Tibial artery (tissue), 4 donors: ENCODE measurements at regions not wholly inside any gene's neighbourhood (a gene's known extent, or its start where the extent isn't known, plus 50 kb on each side); places are given as distances from the start of the nearest gene placed in this dataset.

Experiments
- DNase-seq, 2 donors: peaks; one replicate each; pipeline ENCODE4 v3.0.0-alpha.2; 2019
- H3K27ac ChIP-seq, 2 donors: fragments of 200-600 bp; sonication (generic) in 1 of 2; 1 replicate in 1 of 2; 2 replicates in 1 of 2; pipeline ENCODE4 v1.5.1; 2018 to 2019; ENCODE audit warnings: mild to moderate bottlenecking in 1 of 2
- H3K27me3 ChIP-seq, 2 donors: fragments of 200-600 bp; sonication (generic) in 1 of 2; one replicate each; pipeline versions ENCODE4 v1.5.1 to v1.6.0; 2016 to 2019
- H3K36me3 ChIP-seq, 3 donors: fragments of 200-600 bp; sonication (generic) in 2 of 3; one replicate each; pipeline ENCODE4 v1.5.1; 2016 to 2019; ENCODE audit warnings: mild to moderate bottlenecking in 2 of 3
- H3K4me1 ChIP-seq, 4 donors: fragments of 200-600 bp; sonication (generic) in 2 of 4; 1 replicate in 3 of 4; 2 replicates in 1 of 4; pipeline ENCODE4 v1.5.1; 2016 to 2019
- H3K4me3 ChIP-seq, 2 donors: fragments of 200-600 bp; sonication (generic) in 1 of 2; 1 replicate in 1 of 2; 2 replicates in 1 of 2; pipeline ENCODE4 v1.5.1; 2018 to 2019; ENCODE audit warnings: mild to moderate bottlenecking in 2 of 2
- H3K9me3 ChIP-seq, 3 donors: fragments of 200-600 bp; sonication (generic) in 1 of 3; one replicate each; pipeline ENCODE4 v1.5.1; 2016 to 2019
- intact Hi-C: fragments of 100-400 bp; cut with DNase I; formaldehyde crosslinking; loops from one replicate; pipeline ENCODE4 v1.15.0; 2023; ENCODE audit warnings: low total_unique reads
- TF ChIP-seq, protein P1 (sequence below), 2 experiments: fragments of 200-600 bp in 1 of 2; fragments of 450-650 bp in 1 of 2; IDR thresholded peaks; one replicate each; pipeline ENCODE4 v1.5.1; 2017 to 2019; ENCODE audit warnings: antibody characterized with exemption in 2 of 2, mild to moderate bottlenecking in 1 of 2, moderate library complexity in 1 of 2

DNA sequence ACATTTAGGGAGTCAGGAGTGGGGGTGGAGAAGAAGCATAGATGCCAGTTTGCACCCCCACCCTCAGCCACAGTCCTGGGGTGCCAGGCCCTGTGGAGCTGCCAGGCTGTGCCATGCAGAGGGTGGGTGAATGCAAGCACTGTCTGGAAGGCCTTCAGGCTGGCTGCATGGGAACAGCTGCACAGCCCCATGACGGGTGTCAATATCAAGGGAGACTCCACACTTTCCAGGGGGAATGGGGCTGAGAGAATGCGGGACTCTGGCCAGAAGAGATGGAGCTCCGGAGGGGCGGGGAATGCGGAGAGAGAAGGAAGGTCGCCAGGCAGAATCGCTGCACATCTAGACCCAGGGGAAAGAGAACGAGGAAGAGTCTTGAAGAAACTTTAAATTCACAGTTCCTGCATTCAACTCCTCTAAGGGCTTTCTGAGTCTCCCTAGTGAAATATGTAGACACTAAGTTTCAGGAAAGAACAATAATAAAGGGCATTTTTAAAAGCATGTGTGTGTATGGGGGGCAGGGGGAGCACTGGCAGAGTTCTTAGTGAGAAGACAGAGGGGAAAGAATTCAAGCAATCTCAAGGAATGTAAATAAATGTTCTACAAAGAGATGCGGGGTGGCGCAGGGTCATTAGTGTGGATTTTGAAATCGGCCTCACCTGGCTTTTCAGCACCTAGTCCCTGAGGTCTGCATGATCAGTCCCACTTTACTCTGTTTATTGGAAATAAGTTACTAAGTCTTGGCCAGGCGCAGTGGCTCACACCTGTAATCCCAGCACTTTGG lies 59.1 kb downstream of the BOD1 start:
- TF ChIP-seq, protein P1, sequence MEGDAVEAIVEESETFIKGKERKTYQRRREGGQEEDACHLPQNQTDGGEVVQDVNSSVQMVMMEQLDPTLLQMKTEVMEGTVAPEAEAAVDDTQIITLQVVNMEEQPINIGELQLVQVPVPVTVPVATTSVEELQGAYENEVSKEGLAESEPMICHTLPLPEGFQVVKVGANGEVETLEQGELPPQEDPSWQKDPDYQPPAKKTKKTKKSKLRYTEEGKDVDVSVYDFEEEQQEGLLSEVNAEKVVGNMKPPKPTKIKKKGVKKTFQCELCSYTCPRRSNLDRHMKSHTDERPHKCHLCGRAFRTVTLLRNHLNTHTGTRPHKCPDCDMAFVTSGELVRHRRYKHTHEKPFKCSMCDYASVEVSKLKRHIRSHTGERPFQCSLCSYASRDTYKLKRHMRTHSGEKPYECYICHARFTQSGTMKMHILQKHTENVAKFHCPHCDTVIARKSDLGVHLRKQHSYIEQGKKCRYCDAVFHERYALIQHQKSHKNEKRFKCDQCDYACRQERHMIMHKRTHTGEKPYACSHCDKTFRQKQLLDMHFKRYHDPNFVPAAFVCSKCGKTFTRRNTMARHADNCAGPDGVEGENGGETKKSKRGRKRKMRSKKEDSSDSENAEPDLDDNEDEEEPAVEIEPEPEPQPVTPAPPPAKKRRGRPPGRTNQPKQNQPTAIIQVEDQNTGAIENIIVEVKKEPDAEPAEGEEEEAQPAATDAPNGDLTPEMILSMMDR (IDR thresholded peaks at IDR 0.05), result no peak
- Histone ChIP-seq H3K36me3 (no peaks in the 10 kb centered on the region), H3K4me1 (peaks cover 0 to 8% (median 0%) of the 10 kb centered on the region in 4 donors), H3K4me3 (no peak overlapping the region), H3K27me3 (peaks cover 0 to 7% of the 10 kb centered on the region in 2 donors), H3K9me3 (peaks cover 0 to 20% (median 16%) of the 10 kb centered on the region in 3 donors), H3K27ac (no peak overlapping the region)
- no peak for DNase-seq
- intact Hi-C loops, result no loop called here

DNA sequence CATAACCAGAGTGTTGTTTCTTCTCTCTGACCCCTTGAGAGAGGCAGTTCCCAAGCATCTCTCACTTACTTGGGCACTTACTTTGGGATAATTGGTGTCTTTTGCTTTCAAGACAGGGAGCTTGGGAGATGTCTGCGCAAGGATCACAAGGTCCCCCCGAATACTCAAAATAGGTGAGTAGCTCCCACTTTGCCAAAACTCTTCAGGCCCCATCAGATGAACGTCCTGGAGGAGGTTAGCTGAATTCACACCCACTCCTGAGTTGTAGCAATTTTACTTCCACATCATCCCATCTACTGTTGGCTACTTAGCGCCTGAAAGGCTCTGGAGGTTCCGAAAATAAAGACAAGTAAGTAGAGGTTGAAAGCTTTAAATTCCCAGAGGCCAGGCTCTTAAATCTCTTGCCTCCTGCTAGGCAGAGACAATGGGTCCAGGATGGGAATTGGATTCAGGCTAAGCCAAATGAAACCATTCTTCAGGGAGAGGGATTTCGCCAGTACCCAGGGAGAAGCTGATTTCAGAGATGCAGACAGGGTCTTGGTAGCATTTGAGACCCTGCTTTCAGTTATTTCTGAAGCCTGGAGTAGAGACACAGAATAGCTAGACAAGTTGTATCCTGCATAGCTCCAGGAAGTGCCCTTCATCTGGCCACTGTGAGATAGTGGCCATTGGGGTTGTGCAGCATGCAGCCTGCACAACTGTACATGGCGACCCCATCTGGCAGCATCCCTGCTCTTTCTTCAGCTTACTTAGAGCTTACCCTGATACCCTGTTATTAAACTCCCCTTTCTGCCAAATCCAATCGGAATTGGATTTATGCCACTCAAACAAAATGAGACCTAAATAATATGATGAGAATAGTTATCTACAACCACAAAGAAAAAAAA lies 60.1 kb downstream of the BOD1 start:
- H3K4me1 ChIP-seq, result peaks cover 0 to 8% (median 0%) of the 10 kb centered on the region in 4 donors
- no peak overlapping the region for H3K4me3 ChIP-seq
- intact Hi-C loops, result no loop called here
- no peaks in the 10 kb centered on the region for H3K36me3 ChIP-seq
- TF ChIP-seq, protein P1 (IDR thresholded peaks at IDR 0.05), result no peak
- H3K27ac ChIP-seq, result no peak overlapping the region
- H3K9me3 ChIP-seq, result peaks cover 0 to 16% (median 15%) of the 10 kb centered on the region in 3 donors
- H3K27me3 ChIP-seq, result peaks cover 0 to 5% of the 10 kb centered on the region in 2 donors
- no peak for DNase-seq

DNA sequence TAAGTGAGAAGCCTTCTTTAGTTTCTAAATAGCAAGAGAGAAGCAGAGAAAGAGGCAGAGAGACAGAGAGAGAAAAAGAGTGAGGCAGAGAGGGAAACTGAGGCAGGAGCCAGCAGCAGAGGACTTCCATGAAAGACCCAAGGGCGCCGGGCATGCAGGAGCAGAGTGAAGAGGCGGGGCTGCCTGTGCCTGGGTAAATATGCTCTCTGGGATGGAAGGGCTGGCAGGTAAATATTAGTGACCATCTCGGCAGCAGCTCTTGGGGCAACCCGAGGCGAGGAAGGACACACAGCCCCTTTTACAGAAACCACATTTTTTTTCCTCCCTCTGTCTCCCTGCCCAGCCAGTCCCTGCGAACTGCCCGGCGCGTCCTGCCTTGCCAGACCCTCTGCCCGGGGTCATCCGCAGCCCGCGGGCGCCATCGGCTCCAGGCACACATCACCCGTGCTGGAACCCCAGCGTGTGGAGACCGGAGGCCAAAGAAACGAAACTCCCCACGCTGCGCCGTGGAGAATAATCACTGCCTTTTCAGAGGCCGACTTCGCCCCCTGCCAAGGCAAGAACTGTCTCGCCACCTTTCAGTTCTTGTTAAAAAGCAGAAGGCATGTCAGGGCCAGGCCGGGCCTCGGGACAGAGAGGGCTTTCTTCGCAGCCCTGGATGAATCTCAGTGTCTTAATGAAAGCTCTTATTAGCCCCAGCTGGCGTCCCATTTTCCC lies 61.3 kb downstream of the BOD1 start:
- peaks cover 0 to 7% (median 6%) of the 10 kb centered on the region in 3 donors for H3K9me3 ChIP-seq
- H3K27me3 ChIP-seq, result peaks cover 0 to 5% of the 10 kb centered on the region in 2 donors
- intact Hi-C loops, result no loop called here
- no peak overlapping the region for H3K4me3 ChIP-seq
- peaks cover 0 to 8% (median 0%) of the 10 kb centered on the region in 4 donors for H3K4me1 ChIP-seq
- H3K36me3 ChIP-seq, result no peaks in the 10 kb centered on the region
- DNase-seq, result no peak
- TF ChIP-seq, protein P1 (IDR thresholded peaks at IDR 0.05), result no peak
- no peak overlapping the region for H3K27ac ChIP-seq

DNA sequence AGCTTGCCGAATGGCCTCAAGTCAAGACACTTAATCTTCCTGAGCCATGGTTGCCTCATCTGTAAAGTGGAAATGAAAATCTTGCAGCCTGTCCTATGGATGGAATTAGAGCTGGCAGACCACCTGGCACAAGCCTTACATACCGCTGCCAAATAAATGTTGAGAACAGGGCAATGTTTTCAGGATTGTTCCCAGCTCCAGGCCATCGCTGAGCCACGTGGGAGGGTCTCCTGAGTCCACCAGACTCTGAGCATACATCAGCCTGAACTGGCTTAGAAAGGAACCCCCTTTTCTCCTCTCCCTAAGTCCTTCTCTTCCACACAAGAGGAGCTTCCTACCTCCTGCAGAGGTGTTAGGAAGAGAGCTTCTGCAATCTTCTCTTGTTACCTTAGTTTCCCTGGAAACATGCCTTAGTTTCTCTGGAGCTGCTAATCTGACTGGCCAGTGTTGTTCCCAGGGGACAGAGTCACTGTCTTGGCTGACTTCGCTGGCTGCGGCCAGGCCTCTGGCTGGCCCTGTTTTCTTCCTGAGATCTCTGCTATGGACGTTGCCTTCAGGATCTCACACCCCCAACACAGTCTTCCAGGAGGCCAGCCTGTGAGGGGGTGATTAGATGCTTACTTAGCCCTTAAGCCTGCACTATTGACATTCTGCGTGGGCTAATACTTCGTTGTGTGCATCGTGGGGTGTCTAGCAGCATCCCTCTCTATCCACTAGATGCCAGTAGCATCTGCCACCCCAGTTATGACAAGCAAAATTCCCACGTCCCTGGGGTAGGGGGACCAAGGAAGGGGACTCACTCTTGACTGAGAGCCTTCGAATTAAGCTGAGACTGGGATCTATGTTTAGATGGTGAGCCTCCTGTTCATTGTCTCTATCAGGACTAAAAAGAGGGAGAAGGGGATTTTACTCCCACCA lies 62.2 kb downstream of the BOD1 start:
- intact Hi-C loops, result no loop called here
- Histone ChIP-seq H3K4me1 (peaks cover 0 to 8% (median 0%) of the 10 kb centered on the region in 4 donors), H3K9me3 (no peaks in the 10 kb centered on the region), H3K27me3 (peaks cover 0 to 5% of the 10 kb centered on the region in 2 donors), H3K36me3 (no peaks in the 10 kb centered on the region), H3K27ac (no peak overlapping the region), H3K4me3 (no peak overlapping the region)
- no peak for DNase-seq
- TF ChIP-seq, protein P1 (IDR thresholded peaks at IDR 0.05), result no peak
